ENCODE measurements at regions not wholly inside any gene's neighbourhood (a gene's known extent, or its start where the extent isn't known, plus 50 kb on each side); places are given as distances from the start of the nearest gene placed in this dataset.

GRCh38 chr13:58611117-58611516, 979.6 kb downstream of the PCDH17 start:
- H3K4me1 ChIP-seq = no peaks in the 10 kb centered on the region
- DNase-seq (no peak), ATAC-seq (no peak)
- peaks cover 0 to 5% (median 0%) of the 10 kb centered on the region in 12 donors for H3K9me3 ChIP-seq
- no peak overlapping the region for H3K4me3 ChIP-seq
- no peaks in the 10 kb centered on the region for H3K36me3 ChIP-seq
- no peak overlapping the region for H3K27ac ChIP-seq
- TF ChIP-seq POLR2A (IDR thresholded peaks at IDR 0.05) (no peak), CTCF (IDR thresholded peaks at IDR 0.05) (no peak)
- H3K27me3 ChIP-seq = no peaks in the 10 kb centered on the region
- 95 to 96% (median 96%) methylated on average over 11 of the region's 11 CpGs for WGBS, 4 donors
- intact Hi-C loops (cut with DNase I) = no loop called here

GRCh38 chr13:58617880-58618665, 986.5 kb downstream of the PCDH17 start:
- DNase-seq (no peak), ATAC-seq (no peak)
- H3K27ac ChIP-seq = no peak overlapping the region
- intact Hi-C loops (cut with DNase I) = no loop called here
- TF ChIP-seq POLR2A (IDR thresholded peaks at IDR 0.05) (no peak), CTCF (IDR thresholded peaks at IDR 0.05) (no peak)
- H3K36me3 ChIP-seq = no peaks in the 10 kb centered on the region
- no peaks in the 10 kb centered on the region for H3K4me1 ChIP-seq
- H3K4me3 ChIP-seq = no peak overlapping the region
- H3K27me3 ChIP-seq = no peaks in the 10 kb centered on the region
- peaks cover 0 to 5% (median 0%) of the 10 kb centered on the region in 12 donors for H3K9me3 ChIP-seq
- WGBS, 4 donors = 86 to 92% (median 92%) methylated on average over 3 of the region's 3 CpGs

- no peaks in the 10 kb centered on the region for H3K4me1 ChIP-seq
- no peak for TF ChIP-seq POLR2A (IDR thresholded peaks at IDR 0.05)
- no peak for TF ChIP-seq CTCF (IDR thresholded peaks at IDR 0.05)
- H3K36me3 ChIP-seq = no peaks in the 10 kb centered on the region
- no peak for DNase-seq
- no peak overlapping the region for H3K4me3 ChIP-seq
- WGBS, 4 donors = 57 to 67% (median 65%) methylated on average over 5 of the region's 5 CpGs
- intact Hi-C loops (cut with DNase I) = no loop called here
- ATAC-seq = no peak
- no peak overlapping the region for H3K27ac ChIP-seq
- H3K27me3 ChIP-seq = no peaks in the 10 kb centered on the region
- H3K9me3 ChIP-seq = no peaks in the 10 kb centered on the region
These were observed 988.0 kb downstream of the PCDH17 start for GRCh38 chr13:58619396-58620113.

GRCh38 chr13:58620176-58620575, 988.6 kb downstream of the PCDH17 start:
- 70 to 77% (median 73%) methylated on average over 2 of the region's 2 CpGs for WGBS, 4 donors

More at GRCh38 chr13:58620176-58620575, 988.6 kb downstream of the PCDH17 start:
- no peak for ATAC-seq
- TF ChIP-seq CTCF (IDR thresholded peaks at IDR 0.05) (no peak), POLR2A (IDR thresholded peaks at IDR 0.05) (no peak)
- no peaks in the 10 kb centered on the region for H3K27me3 ChIP-seq
- no peak overlapping the region for H3K4me3 ChIP-seq
- intact Hi-C loops (cut with DNase I) = no loop called here
- DNase-seq = no peak
- no peak overlapping the region for H3K27ac ChIP-seq
- H3K36me3 ChIP-seq = no peaks in the 10 kb centered on the region
- H3K4me1 ChIP-seq = no peaks in the 10 kb centered on the region
- H3K9me3 ChIP-seq = no peaks in the 10 kb centered on the region

Measured in heart left ventricle (tissue), 16 donors.